GM18511 (cell line): ENCODE measurements at regions not wholly inside any gene's neighbourhood (a gene's known extent, or its start where the extent isn't known, plus 50 kb on each side); places are given as distances from the start of the nearest gene placed in this dataset.

Experiments
- ATAC-seq: cut with Tn5 transposase; IDR thresholded peaks from one replicate; pipeline ENCODE4 v1.9.1; 2021; ENCODE audit warnings: mild to moderate bottlenecking, moderate library complexity; ENCODE audit not compliant: unreplicated experiment

DNA sequence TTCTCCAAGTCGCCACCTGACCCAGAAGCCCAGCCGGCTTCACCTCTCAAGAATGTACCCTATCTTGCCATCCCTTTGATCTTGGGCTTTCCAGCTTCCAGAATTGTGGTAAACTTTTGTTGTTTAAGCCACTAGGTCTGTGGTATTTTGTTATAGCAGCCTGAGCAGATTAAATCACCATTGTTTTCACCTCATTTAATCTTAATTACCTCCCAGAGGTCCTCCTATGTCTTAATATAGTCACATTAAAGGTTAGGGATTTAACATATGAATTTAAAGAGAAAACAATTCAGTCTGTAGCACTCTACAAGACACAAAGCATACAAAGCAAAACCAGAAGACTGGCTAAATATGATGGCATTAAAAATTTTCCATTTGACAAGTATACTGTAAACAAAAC is 123.4 kb upstream of the CADM2 start:
- no peak for ATAC-seq

DNA sequence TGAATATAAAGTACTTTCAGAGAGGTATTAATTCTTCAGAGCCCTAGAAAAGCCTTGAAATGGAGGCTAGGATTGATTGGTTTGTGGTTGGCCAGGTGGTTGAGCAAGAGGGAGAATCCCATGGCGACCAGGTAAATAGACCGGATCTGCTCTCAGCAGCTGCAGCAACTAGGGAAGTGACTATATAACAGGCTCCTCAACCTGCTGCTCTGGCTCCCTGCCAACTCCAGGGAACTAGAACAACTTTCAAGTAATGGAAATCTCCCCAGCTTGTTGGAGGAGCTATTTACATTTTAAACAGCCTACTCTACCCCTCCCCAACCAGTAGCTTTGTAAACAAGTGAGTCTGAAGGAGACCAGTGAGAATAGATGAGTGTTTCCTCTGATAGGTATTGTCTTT is 121.8 kb upstream of the CADM2 start:
- ATAC-seq: no peak

DNA sequence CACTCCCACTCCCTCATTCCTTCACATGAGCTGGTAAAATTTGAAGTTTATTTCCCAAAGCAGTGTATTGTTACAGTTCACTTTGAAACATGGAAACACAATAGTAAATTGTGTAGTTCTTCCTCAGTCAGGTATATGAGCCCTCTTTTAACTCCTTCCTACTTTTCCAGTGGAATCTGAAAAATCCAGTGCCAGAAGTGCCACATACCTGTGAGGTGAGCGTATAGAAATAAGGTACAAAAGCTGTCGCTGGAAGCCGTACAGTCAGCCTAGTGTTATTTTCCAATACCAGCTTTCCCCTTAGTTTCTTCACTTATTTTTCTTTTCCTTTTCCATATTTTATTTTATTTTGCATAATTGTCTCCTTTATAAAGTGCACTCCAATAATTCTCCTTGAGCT is 81.7 kb upstream of the CADM2 start:
- ATAC-seq: no peak

- ATAC-seq: no peak
These were observed 77.5 kb upstream of the CADM2 start for GRCh38 chr3:84881288-84881687.

DNA sequence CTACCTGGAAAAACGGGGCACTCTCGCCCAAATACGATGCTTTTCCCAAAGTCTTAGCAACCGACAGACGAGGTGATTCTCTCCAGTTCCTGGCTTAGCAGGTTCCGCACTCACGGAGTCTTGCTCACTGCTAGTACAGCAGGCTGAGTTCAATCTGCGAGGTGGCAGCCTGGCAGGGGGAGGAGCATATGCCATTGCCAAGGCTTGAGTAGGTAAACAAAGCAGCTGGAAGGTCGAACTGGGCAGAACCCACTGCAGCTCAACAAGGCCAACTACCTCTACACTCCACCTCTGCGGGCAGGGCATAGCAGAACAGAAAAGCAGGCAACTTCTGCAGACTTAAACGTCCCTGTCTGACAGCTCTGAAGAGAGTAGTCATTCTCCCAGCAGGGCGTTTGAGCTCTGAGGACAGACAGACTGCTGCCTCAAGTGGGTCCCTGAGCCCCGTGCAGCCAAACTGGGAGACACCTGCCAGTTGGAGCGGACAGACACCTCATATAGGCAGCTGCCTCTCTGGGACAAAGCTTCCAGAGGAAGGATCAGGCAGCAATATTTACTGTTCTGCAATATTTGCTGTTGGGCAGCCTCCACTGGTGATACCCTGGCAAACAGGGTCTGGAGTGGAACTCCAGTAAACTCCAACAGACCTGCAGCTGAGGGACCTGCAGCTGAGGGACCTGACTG is 73.4 kb upstream of the CADM2 start:
- ATAC-seq: no peak

DNA sequence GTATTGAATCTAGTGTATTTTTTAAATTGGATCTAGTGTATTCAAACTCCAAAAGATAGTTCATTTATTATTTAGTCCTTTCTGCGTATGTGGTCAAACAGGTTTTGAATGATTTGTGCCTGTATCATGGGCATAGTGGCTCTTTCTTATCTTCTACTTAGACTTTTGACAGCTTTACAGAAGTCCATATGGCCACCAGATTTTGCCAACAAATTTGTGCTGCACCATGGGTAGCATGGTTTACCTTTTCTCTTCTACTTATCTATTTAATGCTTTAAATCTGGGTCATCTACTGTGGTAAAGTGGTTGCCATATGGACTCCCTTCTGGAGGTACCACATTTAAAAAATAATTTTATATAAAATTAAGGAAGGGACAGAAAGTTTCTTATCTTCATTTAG is 66.9 kb upstream of the CADM2 start:
- ATAC-seq: no peak

DNA sequence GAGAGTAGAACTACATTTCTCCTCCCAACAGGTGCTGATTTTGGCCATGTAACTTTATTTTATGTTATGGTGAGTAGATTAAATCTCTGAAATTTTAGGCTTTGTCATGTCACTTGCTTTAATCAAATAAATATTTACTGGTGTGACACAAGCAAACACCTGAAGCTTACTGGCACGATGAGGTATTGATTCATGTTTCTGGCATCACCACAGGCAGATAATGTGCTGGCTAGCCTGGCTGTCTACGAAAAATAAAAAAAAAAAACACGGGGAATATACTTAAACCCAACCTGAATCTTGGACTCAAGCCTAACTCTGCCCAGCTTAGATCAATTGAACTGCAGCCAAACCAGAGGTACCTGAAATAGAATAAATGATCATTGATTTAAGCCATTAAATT is 65.6 kb upstream of the CADM2 start:
- no peak for ATAC-seq

DNA sequence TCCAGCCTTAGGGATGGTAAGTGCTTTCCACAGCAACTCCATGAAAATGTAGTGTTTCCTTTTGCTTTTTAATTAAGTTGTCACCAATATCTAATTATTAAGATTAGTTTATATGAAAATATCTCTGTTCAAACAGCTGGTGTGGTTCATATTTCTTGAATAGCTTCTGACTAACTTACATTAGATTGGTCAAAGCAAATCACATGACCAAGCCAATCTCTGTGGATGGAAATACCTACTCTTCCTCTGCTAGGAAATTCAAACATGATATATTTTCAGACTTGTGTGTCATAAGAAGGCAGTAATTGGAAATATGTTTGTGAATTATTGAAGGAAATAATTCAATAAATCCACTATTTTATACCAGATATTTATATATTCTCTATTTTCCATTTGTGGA is 54.6 kb upstream of the CADM2 start:
- no peak for ATAC-seq

- no peak for ATAC-seq
These were observed 53.8 kb upstream of the CADM2 start for GRCh38 chr3:84904816-84905555.

- no peak for ATAC-seq
These were observed 53.3 kb upstream of the CADM2 start for GRCh38 chr3:84905556-84905920.

GRCh38 chr3:84906065-84906464 is 52.7 kb upstream of the CADM2 start:
- no peak for ATAC-seq
